HCT116 (cell line): ENCODE measurements at regions not wholly inside any gene's neighbourhood (a gene's known extent, or its start where the extent isn't known, plus 50 kb on each side); places are given as distances from the start of the nearest gene placed in this dataset.

Experiments
- ATAC-seq: fragments of 200-7000 bp; cut with Tn5 transposase; 2 replicates; pipeline ENCODE4 v1.9.1; 2020; ENCODE audit warnings: mild to moderate bottlenecking, moderate library complexity
- BruUV-seq: library from RNA; stranded (reverse); fragments of 400-500 nt; replicated peaks from 2 replicates; lab custom pipeline; 2021; lab: Mats Ljungman, UMichigan
- CTCF ChIA-PET: fragments of 300-600 bp; sonication (Branson Sonifier 250); formaldehyde crosslinking; loops from one replicate; lab custom pipeline; 2021; ENCODE audit warnings: antibody characterized with exemption; lab: Charles Lee
- POLR2A ChIA-PET: fragments of 300-600, 350-600 bp; sonication (Branson Sonifier 250); formaldehyde crosslinking; loops from one replicate; lab custom pipeline; 2021; ENCODE audit warnings: antibody characterized with exemption; lab: Charles Lee
- RAD21 ChIA-PET, 2 experiments: fragments of 300-600 bp; sonication (Branson Sonifier 250); formaldehyde crosslinking; loops; one replicate each; lab custom pipeline; 2023; ENCODE audit warnings: low total read pairs in 2 of 2; ENCODE audit not compliant: uncharacterized antibody in 2 of 2, unreplicated experiment in 2 of 2, low non-redundant PET in 1 of 2; lab: Charles Lee
- DNase-seq: peaks from one replicate; pipeline ENCODE4 v3.0.0-alpha.2; 2010; ENCODE audit warnings: low read depth, low spot score
- H2AFZ ChIP-seq: fragments of 200-600 bp; shearing (Covaris generic), sonication (generic); 2 replicates; pipeline ENCODE4 v1.6.1; 2017; ENCODE audit warnings: low read depth, mixed run types, mixed read lengths, antibody characterized with exemption, low read length; ENCODE audit not compliant: poor library complexity, severe bottlenecking
- H3K27ac ChIP-seq: 2 replicates; pipeline ENCODE4 v1.5.1; 2012; ENCODE audit warnings: low read depth, low read length
- H3K27me3 ChIP-seq: fragments of 200-600 bp; sonication (generic); 2 replicates; pipeline ENCODE4 v1.6.1; 2016; ENCODE audit warnings: mixed run types, low read length, mixed read lengths; ENCODE audit not compliant: insufficient read depth
- H3K36me3 ChIP-seq, 2 experiments: fragments of 200-500 bp in 1 of 2; fragments of 200-600 bp in 1 of 2; sonication (Bioruptor generic) in 1 of 2; sonication (generic) in 1 of 2; 2 replicates each; pipeline versions ENCODE4 v1.5.1 to v1.6.1; 2014 to 2016; ENCODE audit warnings: low read length in 2 of 2, inconsistent platforms in 1 of 2, mixed read lengths in 1 of 2, mixed run types in 1 of 2; ENCODE audit not compliant: insufficient read depth in 2 of 2, control insufficient read depth in 1 of 2
- H3K4me1 ChIP-seq, 2 experiments: fragments of 200-600 bp in 1 of 2; sonication (generic) in 1 of 2; 2 replicates each; pipeline versions ENCODE4 v1.5.1 to v1.6.1; 2012 to 2017; ENCODE audit warnings: low read length in 2 of 2, inconsistent platforms in 1 of 2, mild to moderate bottlenecking in 1 of 2, mixed read lengths in 1 of 2, mixed run types in 1 of 2, moderate library complexity in 1 of 2; ENCODE audit not compliant: insufficient read depth in 2 of 2, control insufficient read depth in 1 of 2
- H3K4me2 ChIP-seq: fragments of 200-600 bp; sonication (generic); 2 replicates; pipeline ENCODE4 v1.6.1; 2017; ENCODE audit warnings: mixed run types, low read length, mixed read lengths
- H3K4me3 ChIP-seq, 2 experiments: fragments of 200-600 bp in 1 of 2; sonication (generic) in 1 of 2; replicated peaks in 1 of 2; 2 replicates each; pipeline ENCODE4 v1.5.1; 2011 to 2016; ENCODE audit warnings: low read length in 2 of 2, control low read depth in 1 of 2, low read depth in 1 of 2, mild to moderate bottlenecking in 1 of 2, mixed read lengths in 1 of 2, mixed run types in 1 of 2
- H3K79me2 ChIP-seq: fragments of 200-600 bp; sonication (generic); 2 replicates; pipeline ENCODE4 v1.6.1; 2017; ENCODE audit warnings: mild to moderate bottlenecking, mixed run types, low read length, moderate library complexity, mixed read lengths; ENCODE audit not compliant: insufficient read depth
- H3K9ac ChIP-seq: fragments of 200-600 bp; sonication (generic); 2 replicates; pipeline ENCODE4 v1.6.1; 2016; ENCODE audit warnings: low read length, mixed read lengths
- H3K9me2 ChIP-seq: fragments of 200-600 bp; sonication (generic), shearing (Covaris generic); 2 replicates; pipeline ENCODE4 v1.6.1; 2017; ENCODE audit warnings: mixed run types, mild to moderate bottlenecking, moderate library complexity; ENCODE audit not compliant: insufficient read depth
- H3K9me3 ChIP-seq, 2 experiments: fragments of 200-500 bp in 1 of 2; fragments of 200-600 bp in 1 of 2; sonication (Bioruptor generic) in 1 of 2; sonication (generic) in 1 of 2; 2 replicates each; pipeline ENCODE4 v1.6.1; 2014 to 2017; ENCODE audit warnings: low read length in 2 of 2, mixed read lengths in 2 of 2, inconsistent platforms in 1 of 2, low read depth in 1 of 2, mild to moderate bottlenecking in 1 of 2, mixed run types in 1 of 2, moderate library complexity in 1 of 2; ENCODE audit not compliant: control insufficient read depth in 1 of 2, insufficient read depth in 1 of 2
- H4K20me1 ChIP-seq: fragments of 200-600 bp; sonication (generic), shearing (Covaris generic); 2 replicates; pipeline ENCODE4 v1.6.1; 2017; ENCODE audit warnings: mixed run types, mild to moderate bottlenecking, moderate library complexity; ENCODE audit not compliant: insufficient read depth
- CBX3 ChIP-seq: IDR thresholded peaks from 2 replicates; pipeline ENCODE4 v1.6.1; 2012; ENCODE audit warnings: low read depth
- CEBPB ChIP-seq: IDR thresholded peaks from 2 replicates; pipeline ENCODE4 v1.6.1; 2012; ENCODE audit warnings: low read depth
- EZH2 ChIP-seq: fragments of 200-600 bp; sonication (generic); IDR thresholded peaks from 2 replicates; pipeline ENCODE4 v1.6.1; 2017; ENCODE audit warnings: antibody characterized with exemption, mixed run types
- EZH2phosphoT487 ChIP-seq: fragments of 200-600 bp; IDR thresholded peaks from 2 replicates; pipeline ENCODE4 v1.6.1; 2018; ENCODE audit warnings: antibody characterized with exemption, borderline replicate concordance
- FOSL1 ChIP-seq: IDR thresholded peaks from 2 replicates; pipeline ENCODE4 v1.6.1; 2012; ENCODE audit warnings: low read depth
- JUND ChIP-seq: IDR thresholded peaks from 2 replicates; pipeline ENCODE4 v1.6.1; 2012
- MAX ChIP-seq: IDR thresholded peaks from 2 replicates; pipeline ENCODE4 v1.6.1; 2012
- RAD21 ChIP-seq: IDR thresholded peaks from 2 replicates; pipeline ENCODE4 v1.6.1; 2012; ENCODE audit warnings: low read depth, mild to moderate bottlenecking
- SIN3A ChIP-seq: IDR thresholded peaks from 2 replicates; pipeline ENCODE4 v1.6.1; 2012; ENCODE audit warnings: low read depth
- SRF ChIP-seq: IDR thresholded peaks from 2 replicates; pipeline ENCODE4 v1.6.1; 2012; ENCODE audit warnings: low read depth
- TCF7L2 ChIP-seq: IDR thresholded peaks from 2 replicates; pipeline ENCODE4 v1.7.0; 2011; ENCODE audit warnings: borderline replicate concordance, inconsistent platforms; ENCODE audit not compliant: insufficient read depth, insufficient read length; ENCODE audit errors: extremely low read depth
- YY1 ChIP-seq: IDR thresholded peaks from 2 replicates; pipeline ENCODE4 v1.6.1; 2011; ENCODE audit warnings: low read length, low read depth, moderate library complexity, mild to moderate bottlenecking; ENCODE audit not compliant: insufficient replicate concordance; ENCODE audit errors: extremely low read depth
- ZBTB33 ChIP-seq: IDR thresholded peaks from 2 replicates; pipeline ENCODE4 v1.6.1; 2011; ENCODE audit warnings: mild to moderate bottlenecking, low read length, moderate library complexity; ENCODE audit not compliant: insufficient replicate concordance; ENCODE audit errors: extremely low read depth
- ZNF274 ChIP-seq: fragments of 200-500 bp; sonication (Bioruptor generic); IDR thresholded peaks from 2 replicates; pipeline ENCODE4 v1.6.1; 2014; ENCODE audit warnings: mild to moderate bottlenecking, low read depth, low read length, inconsistent platforms
- intact Hi-C: fragments of 100-400 bp; cut with micrococcal nuclease; formaldehyde crosslinking; loops from 2 replicates; pipeline ENCODE4 v1.10.0; 2022

- ChIA-PET CTCF (no interaction called here), RAD21 (no interaction called here), POLR2A (no interaction called here)
- intact Hi-C loops = no loop called here
- ATAC-seq (no peak), DNase-seq (no peak)
- Histone ChIP-seq H3K9me2 (no peaks in the 10 kb centered on the region), H3K4me3 (no peak overlapping the region), H2AFZ (no peak overlapping the region), H3K9ac (no peak overlapping the region), H4K20me1 (no peaks in the 10 kb centered on the region), H3K4me2 (no peak overlapping the region), H3K36me3 (no peaks in the 10 kb centered on the region; a peak in 1 of 4 replicates), H3K9me3 (peaks cover 18 to 36% of the 10 kb centered on the region in 2 experiments; a peak in 3 of 4 replicates), H3K27me3 (no peaks in the 10 kb centered on the region), H3K79me2 (no peaks in the 10 kb centered on the region), H3K4me1 (no peaks in the 10 kb centered on the region), H3K27ac (no peak overlapping the region)
- BruUV-seq = no TSS peak
- no peak for TF ChIP-seq YY1
- TF ChIP-seq MAX = no peak
- TF ChIP-seq CBX3 = no peak
- TF ChIP-seq SRF = no peak
- no peak for TF ChIP-seq ZBTB33
- TF ChIP-seq CEBPB = no peak
- TF ChIP-seq JUND = no peak
- no peak for TF ChIP-seq ZNF274
- TF ChIP-seq FOSL1 = no peak
- TF ChIP-seq SIN3A = no peak
- TF ChIP-seq EZH2 = no peak
- TF ChIP-seq EZH2phosphoT487 = no peak
- TF ChIP-seq TCF7L2 = no peak
- no peak for TF ChIP-seq RAD21
Measured at GRCh38 chr10:2047679-2048078, 310.4 kb upstream of the ADARB2 start.
